BE2C (cell line): ENCODE measurements at regions not wholly inside any gene's neighbourhood (a gene's known extent, or its start where the extent isn't known, plus 50 kb on each side); places are given as distances from the start of the nearest gene placed in this dataset.

Experiments used
- DNase-seq: peaks from one replicate; pipeline ENCODE4 v3.0.0-alpha.2; 2020
- H3K27me3 ChIP-seq: fragments of 250-450 bp; sonication (Bioruptor Pico); 2 replicates; pipeline ENCODE4 v1.5.1; 2020; ENCODE audit warnings: mild to moderate bottlenecking
- H3K36me3 ChIP-seq: fragments of 250-450 bp; sonication (Bioruptor Pico); 2 replicates; pipeline ENCODE4 v1.5.1; 2020; ENCODE audit warnings: mild to moderate bottlenecking
- H3K4me1 ChIP-seq: fragments of 250-450 bp; sonication (Bioruptor Pico); 2 replicates; pipeline ENCODE4 v1.5.1; 2020
- H3K4me3 ChIP-seq: 2 replicates; pipeline ENCODE4 v1.5.1; 2011; ENCODE audit warnings: low read depth, low read length
- H3K9me3 ChIP-seq: fragments of 250-450 bp; sonication (Bioruptor Pico); 2 replicates; pipeline ENCODE4 v1.5.1; 2020
- CTCF ChIP-seq: IDR thresholded peaks from 2 replicates; pipeline ENCODE4 v1.5.1; 2012; ENCODE audit warnings: mild to moderate bottlenecking, low read depth, low read length

DNA sequence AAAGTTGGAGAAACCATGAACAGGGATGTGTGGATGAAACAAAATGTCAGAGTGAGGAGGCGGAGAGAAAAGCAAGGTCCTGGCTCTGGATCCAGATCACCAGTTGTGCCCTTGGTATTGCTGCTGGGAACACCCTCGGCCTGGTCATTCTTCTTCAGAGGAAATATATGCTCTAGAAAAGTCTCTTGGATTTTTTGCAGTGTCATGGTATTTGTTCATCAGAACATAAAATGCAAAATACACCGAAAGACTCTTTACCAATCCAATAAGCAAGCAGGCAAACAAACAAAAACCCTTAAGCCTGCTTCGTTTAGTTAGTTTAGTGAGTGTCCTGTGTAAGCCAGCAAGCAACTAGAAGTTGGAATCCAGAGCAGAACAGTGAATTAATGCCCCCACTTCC, 88.7 kb upstream of the CDH6 start:
- Histone ChIP-seq H3K9me3 (no peaks in the 10 kb centered on the region), H3K36me3 (no peaks in the 10 kb centered on the region), H3K27me3 (no peaks in the 10 kb centered on the region), H3K4me1 (no peaks in the 10 kb centered on the region), H3K4me3 (no peak overlapping the region)
- no peak for DNase-seq
- TF ChIP-seq CTCF: no peak

GRCh38 chr5:31100781-31101310, 92.6 kb upstream of the CDH6 start:
- H3K4me3 ChIP-seq: no peak overlapping the region
- no peaks in the 10 kb centered on the region for H3K4me1 ChIP-seq
- no peak for DNase-seq
- TF ChIP-seq CTCF: no peak
- H3K36me3 ChIP-seq: no peaks in the 10 kb centered on the region
- H3K9me3 ChIP-seq: no peaks in the 10 kb centered on the region
- H3K27me3 ChIP-seq: no peaks in the 10 kb centered on the region

- TF ChIP-seq CTCF: no peak
- Histone ChIP-seq H3K9me3 (no peaks in the 10 kb centered on the region), H3K36me3 (no peaks in the 10 kb centered on the region), H3K27me3 (no peaks in the 10 kb centered on the region), H3K4me3 (no peak overlapping the region), H3K4me1 (no peaks in the 10 kb centered on the region)
- no peak for DNase-seq
Observed at GRCh38 chr5:31100047-31100575, 93.4 kb upstream of the CDH6 start.

GRCh38 chr5:31098811-31099210, 94.7 kb upstream of the CDH6 start:
- Histone ChIP-seq H3K27me3 (no peaks in the 10 kb centered on the region), H3K4me1 (no peaks in the 10 kb centered on the region), H3K4me3 (no peak overlapping the region), H3K36me3 (no peaks in the 10 kb centered on the region), H3K9me3 (no peaks in the 10 kb centered on the region)
- DNase-seq: no peak
- no peak for TF ChIP-seq CTCF

DNA sequence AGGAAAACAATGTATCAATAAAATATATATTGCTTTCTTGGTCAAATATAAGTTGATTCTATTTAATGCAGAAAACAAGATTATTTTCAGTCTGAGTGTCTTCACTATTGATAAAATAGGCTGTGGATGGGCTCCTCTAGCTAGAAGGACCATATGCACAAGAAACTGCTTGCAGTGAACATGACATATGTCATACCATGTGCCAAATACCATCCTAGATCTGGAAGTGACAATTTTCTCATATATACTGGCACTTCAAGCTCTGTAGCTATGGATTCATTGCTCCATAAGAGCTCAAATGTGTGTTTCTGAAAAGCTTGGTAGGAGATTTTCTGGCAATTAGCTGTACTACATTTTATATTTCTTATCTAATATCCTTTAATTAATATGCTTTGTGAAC, 95.6 kb upstream of the CDH6 start:
- TF ChIP-seq CTCF: no peak
- H3K9me3 ChIP-seq: no peaks in the 10 kb centered on the region
- no peak for DNase-seq
- H3K4me3 ChIP-seq: no peak overlapping the region
- H3K36me3 ChIP-seq: no peaks in the 10 kb centered on the region
- no peaks in the 10 kb centered on the region for H3K27me3 ChIP-seq
- H3K4me1 ChIP-seq: no peaks in the 10 kb centered on the region

- TF ChIP-seq CTCF: no peak
- Histone ChIP-seq H3K9me3 (no peaks in the 10 kb centered on the region), H3K27me3 (no peaks in the 10 kb centered on the region), H3K4me1 (no peaks in the 10 kb centered on the region), H3K36me3 (no peaks in the 10 kb centered on the region), H3K4me3 (no peak overlapping the region)
- DNase-seq: no peak
Observed at GRCh38 chr5:31096238-31096865, 97.1 kb upstream of the CDH6 start.
